OCI-LY7 (cell line): ENCODE measurements at regions not wholly inside any gene's neighbourhood (a gene's known extent, or its start where the extent isn't known, plus 50 kb on each side); places are given as distances from the start of the nearest gene placed in this dataset.
A peak's percentile ranks its signal among the peaks of the same experiment; 100 is the strongest.
"Not testable (repeated sequence)": the region's sequence is repeated elsewhere in the genome, so short reads cannot be mapped to it uniquely, and the experiment has no call there.

Experiments
- BruUV-seq: library from RNA; stranded (reverse); fragments of 400-500 nt; replicated peaks from 2 replicates; lab custom pipeline; 2021; lab: Mats Ljungman, UMichigan
- CTCF ChIA-PET: fragments of 300-600 bp; sonication (Branson Sonifier 250); formaldehyde crosslinking; loops from one replicate; lab custom pipeline; 2022; ENCODE audit warnings: antibody characterized with exemption; ENCODE audit not compliant: unreplicated experiment; lab: Charles Lee
- POLR2A ChIA-PET: fragments of 300-600 bp; sonication (Branson Sonifier 250); formaldehyde crosslinking; loops from one replicate; lab custom pipeline; 2022; ENCODE audit warnings: antibody characterized with exemption; lab: Charles Lee
- DNase-seq: peaks from one replicate; pipeline ENCODE4 v3.0.0-alpha.2; 2015; ENCODE audit warnings: low spot score
- H2AFZ ChIP-seq: fragments of 200-600 bp; sonication (generic), shearing (Covaris generic); 2 replicates; pipeline ENCODE4 v1.6.1; 2014; ENCODE audit warnings: mild to moderate bottlenecking, antibody characterized with exemption, low read length, moderate library complexity
- H3K27ac ChIP-seq: fragments of 200-600 bp; sonication (generic); 2 replicates; pipeline ENCODE4 v1.5.1; 2014; ENCODE audit warnings: mixed run types, low read depth, mild to moderate bottlenecking, moderate library complexity, low read length, inconsistent platforms; ENCODE audit not compliant: poor library complexity, severe bottlenecking
- H3K36me3 ChIP-seq: fragments of 200-600 bp; sonication (generic); 2 replicates; pipeline ENCODE4 v1.6.1; 2014; ENCODE audit warnings: mild to moderate bottlenecking, antibody characterized with exemption, low read length, moderate library complexity, mixed read lengths; ENCODE audit not compliant: insufficient read depth
- H3K4me1 ChIP-seq: fragments of 200-600 bp; sonication (generic); 2 replicates; pipeline ENCODE4 v1.5.1; 2014; ENCODE audit warnings: mild to moderate bottlenecking, low read length; ENCODE audit not compliant: insufficient read depth, poor library complexity, severe bottlenecking
- H3K4me2 ChIP-seq: fragments of 200-600 bp; sonication (generic); 2 replicates; pipeline ENCODE4 v1.6.1; 2014; ENCODE audit warnings: mild to moderate bottlenecking, low read length
- H3K4me3 ChIP-seq: fragments of 200-600 bp; sonication (generic); 2 replicates; pipeline ENCODE4 v1.5.1; 2014; ENCODE audit warnings: mild to moderate bottlenecking, low read depth, low read length; ENCODE audit not compliant: poor library complexity, severe bottlenecking
- H3K79me2 ChIP-seq: fragments of 200-600 bp; sonication (generic); 2 replicates; pipeline ENCODE4 v1.6.1; 2016; ENCODE audit warnings: low read depth, mild to moderate bottlenecking, low read length, moderate library complexity, mixed read lengths; ENCODE audit not compliant: insufficient read depth
- H3K9me2 ChIP-seq: fragments of 200-600 bp; sonication (generic); 2 replicates; pipeline ENCODE4 v1.6.1; 2016; ENCODE audit warnings: mild to moderate bottlenecking, low read length, mixed read lengths; ENCODE audit not compliant: insufficient read depth
- H3K9me3 ChIP-seq: fragments of 200-600 bp; sonication (generic); 2 replicates; pipeline ENCODE4 v1.6.1; 2014; ENCODE audit warnings: mild to moderate bottlenecking, mixed run types, low read length, mixed read lengths
- H4K20me1 ChIP-seq: fragments of 200-600 bp; sonication (generic); 2 replicates; pipeline ENCODE4 v1.6.1; 2014; ENCODE audit warnings: mild to moderate bottlenecking, antibody characterized with exemption, low read length, moderate library complexity, mixed read lengths; ENCODE audit not compliant: insufficient read depth
- CTCF ChIP-seq: fragments of 200-600 bp; sonication (generic); conservative IDR thresholded peaks from 2 replicates; pipeline ENCODE4 v1.5.1; 2014; ENCODE audit warnings: mild to moderate bottlenecking, antibody characterized with exemption, low read length, moderate library complexity, mixed read lengths
- EZH2phosphoT487 ChIP-seq: fragments of 200-600 bp; sonication (generic); IDR thresholded peaks from 2 replicates; pipeline ENCODE4 v1.6.1; 2018; ENCODE audit warnings: low read depth, borderline replicate concordance, mild to moderate bottlenecking, mixed run types, antibody characterized with exemption, low read length, moderate library complexity, mixed read lengths
- intact Hi-C: fragments of 100-400 bp; cut with micrococcal nuclease; formaldehyde crosslinking; loops from one replicate; pipeline ENCODE4 v1.10.0; 2022; ENCODE audit not compliant: unreplicated experiment

GRCh38 chr2:8142461-8142860 is 539.4 kb upstream of the ID2 start:
- no peaks in the 10 kb centered on the region for H3K9me3 ChIP-seq
- no peak for DNase-seq
- no peak overlapping the region for H3K4me2 ChIP-seq
- no peak overlapping the region for H3K27ac ChIP-seq
- intact Hi-C loops = no loop called here
- H3K9me2 ChIP-seq = no peaks in the 10 kb centered on the region
- BruUV-seq = no TSS peak
- no peak for TF ChIP-seq EZH2phosphoT487
- TF ChIP-seq CTCF = no peak
- H4K20me1 ChIP-seq = no peaks in the 10 kb centered on the region
- no peak overlapping the region for H2AFZ ChIP-seq
- no peak overlapping the region for H3K4me3 ChIP-seq
- no peaks in the 10 kb centered on the region for H3K79me2 ChIP-seq
- H3K4me1 ChIP-seq = peaks cover 6% of the 10 kb centered on the region
- no peaks in the 10 kb centered on the region for H3K36me3 ChIP-seq
- ChIA-PET POLR2A (interaction anchor here (0.7 kb wide), 1 partner anchor 11 kb away, joined by 3 read pairs; no protein-coding TSS in a partner anchor), CTCF (no interaction called here)

GRCh38 chr2:8144131-8144631 is 537.7 kb upstream of the ID2 start:
- intact Hi-C loops = no loop called here
- Histone ChIP-seq H3K27ac (no peak overlapping the region), H3K36me3 (no peaks in the 10 kb centered on the region), H3K4me3 (no peak overlapping the region), H3K4me2 (no peak overlapping the region), H3K9me2 (no peaks in the 10 kb centered on the region), H3K9me3 (no peaks in the 10 kb centered on the region), H2AFZ (no peak overlapping the region), H4K20me1 (no peaks in the 10 kb centered on the region), H3K79me2 (no peaks in the 10 kb centered on the region), H3K4me1 (peaks cover 6% of the 10 kb centered on the region)
- no TSS peak for BruUV-seq
- CTCF ChIA-PET = no interaction called here
- POLR2A ChIA-PET = no interaction called here
- no peak for DNase-seq
- TF ChIP-seq EZH2phosphoT487 (no peak), CTCF (no peak)

GRCh38 chr2:8144785-8145184 is 537.1 kb upstream of the ID2 start:
- Histone ChIP-seq H3K79me2 (no peaks in the 10 kb centered on the region), H3K9me2 (no peaks in the 10 kb centered on the region), H3K4me2 (no peak overlapping the region), H3K9me3 (no peaks in the 10 kb centered on the region), H2AFZ (peak overlapping the region; percentile 43; the same call in 1 of the 2 replicates), H3K4me3 (no peak overlapping the region), H3K4me1 (peaks cover 6% of the 10 kb centered on the region), H3K36me3 (no peaks in the 10 kb centered on the region), H4K20me1 (no peaks in the 10 kb centered on the region), H3K27ac (no peak overlapping the region)
- BruUV-seq = no TSS peak
- ChIA-PET CTCF (no interaction called here), POLR2A (interaction anchor here (0.6 to 1.3 kb wide), 3 partner anchors 36 to 568 kb away, joined by 3 to 4 read pairs (median 4); no protein-coding TSS in a partner anchor)
- DNase-seq = no peak
- TF ChIP-seq CTCF = no peak
- TF ChIP-seq EZH2phosphoT487 = no peak
- intact Hi-C loops = no loop called here

GRCh38 chr2:8145375-8145774 is 536.5 kb upstream of the ID2 start:
- H3K9me3 ChIP-seq, H4K20me1 ChIP-seq, H3K36me3 ChIP-seq, CTCF ChIA-PET, H3K4me3 ChIP-seq, BruUV-seq, H3K9me2 ChIP-seq, H3K79me2 ChIP-seq, H3K4me2 ChIP-seq, H3K4me1 ChIP-seq, intact Hi-C loops, H3K27ac ChIP-seq: not testable (repeated sequence)
- DNase-seq = peak; percentile 35
- POLR2A ChIA-PET = interaction anchor here (0.6 to 1.3 kb wide), 4 partner anchors 13 to 568 kb away, joined by 3 to 4 read pairs (median 4); no protein-coding TSS in a partner anchor
- H2AFZ ChIP-seq = peak overlapping the region; percentile 43; the same call in 1 of the 2 replicates
